Ascending aorta (tissue), 2 donors: ENCODE measurements at regions not wholly inside any gene's neighbourhood (a gene's known extent, or its start where the extent isn't known, plus 50 kb on each side); places are given as distances from the start of the nearest gene placed in this dataset.

Experiments used
- DNase-seq, 2 donors: peaks; one replicate each; pipeline ENCODE4 v3.0.0-alpha.2; 2019; ENCODE audit warnings: low spot score in 2 of 2
- H3K27ac ChIP-seq, 2 donors: fragments of 200-600 bp; sonication (generic); one replicate each; pipeline ENCODE4 v1.5.1; 2016 to 2017; ENCODE audit warnings: mild to moderate bottlenecking in 1 of 2
- H3K27me3 ChIP-seq: fragments of 200-600 bp; sonication (generic); one replicate; pipeline ENCODE4 v1.5.1; 2017
- H3K36me3 ChIP-seq, 2 donors: fragments of 200-600 bp; sonication (generic); one replicate each; pipeline ENCODE4 v1.5.1; 2016
- H3K4me1 ChIP-seq, 2 donors: fragments of 200-600 bp; sonication (generic); one replicate each; pipeline ENCODE4 v1.5.1; 2016 to 2017; ENCODE audit warnings: mild to moderate bottlenecking in 1 of 2
- H3K4me3 ChIP-seq, 2 donors: fragments of 200-600 bp; sonication (generic); one replicate each; pipeline ENCODE4 v1.5.1; 2016 to 2017; ENCODE audit warnings: mild to moderate bottlenecking in 1 of 2
- H3K9me3 ChIP-seq, 2 donors: fragments of 200-600 bp; sonication (generic); one replicate each; pipeline ENCODE4 v1.5.1; 2016
- CTCF ChIP-seq, 3 experiments: fragments of 200-600 bp in 2 of 3; fragments of 450-650 bp in 1 of 3; sonication (generic) in 2 of 3; IDR thresholded peaks; one replicate each; pipeline ENCODE4 v1.5.1; 2016 to 2019; ENCODE audit warnings: antibody characterized with exemption in 3 of 3, mild to moderate bottlenecking in 1 of 3, moderate library complexity in 1 of 3
- intact Hi-C: fragments of 100-400 bp; cut with DNase I; formaldehyde crosslinking; loops from one replicate; pipeline ENCODE4 v1.15.1; 2023

DNA sequence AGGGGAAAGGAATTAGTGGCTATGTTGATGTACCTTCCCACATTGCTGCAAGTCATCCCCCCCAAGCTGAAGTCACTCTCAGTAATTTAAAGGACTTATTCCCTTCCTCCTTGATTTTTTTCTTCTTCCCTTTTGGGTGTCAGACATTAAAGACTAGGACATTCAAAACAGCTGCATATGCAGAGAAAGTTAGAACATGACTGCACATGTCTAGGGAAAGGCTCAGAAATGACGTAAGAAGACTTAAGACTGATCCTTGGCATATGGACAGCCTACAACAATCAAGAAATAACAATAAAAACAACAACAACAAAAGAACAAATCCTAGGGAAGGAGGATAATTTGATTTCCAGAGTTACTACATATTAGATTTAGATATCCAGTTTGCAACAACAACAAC lies 997.5 kb downstream of the TLE4 start:
- peaks cover 0 to 13% of the 10 kb centered on the region in 2 donors for H3K9me3 ChIP-seq
- H3K27ac ChIP-seq = no peak overlapping the region
- H3K4me3 ChIP-seq = no peak overlapping the region
- no peaks in the 10 kb centered on the region for H3K27me3 ChIP-seq
- TF ChIP-seq CTCF (IDR thresholded peaks at IDR 0.05) = no peak
- intact Hi-C loops = no loop called here
- no peak for DNase-seq
- H3K4me1 ChIP-seq = no peaks in the 10 kb centered on the region
- no peaks in the 10 kb centered on the region for H3K36me3 ChIP-seq

DNA sequence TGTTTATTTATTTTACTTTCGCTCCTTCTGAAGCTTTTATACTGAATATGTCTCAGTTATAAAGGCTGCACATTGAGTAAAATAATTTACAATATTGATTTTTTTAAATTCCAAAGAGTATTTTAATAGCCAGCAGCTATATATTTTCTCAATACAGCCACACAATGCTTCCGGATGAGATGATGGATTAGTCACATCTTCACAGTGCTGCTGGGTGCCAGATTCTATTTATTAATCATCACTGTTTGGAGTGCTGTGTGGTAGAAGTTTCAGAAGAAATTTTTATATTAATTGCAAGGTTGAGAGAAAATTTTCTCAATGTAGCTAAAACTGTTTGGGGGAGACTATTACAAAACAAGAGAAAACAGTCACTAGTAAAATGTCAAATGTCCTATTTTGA lies 989.8 kb downstream of the TLE4 start:
- intact Hi-C loops = no loop called here

GRCh38 chr9:80560976-80561375 lies 989.2 kb downstream of the TLE4 start:
- H3K4me1 ChIP-seq = no peaks in the 10 kb centered on the region
- no peak for DNase-seq
- H3K9me3 ChIP-seq = no peaks in the 10 kb centered on the region
- H3K27me3 ChIP-seq = no peaks in the 10 kb centered on the region
- no peak for TF ChIP-seq CTCF (IDR thresholded peaks at IDR 0.05)
- H3K4me3 ChIP-seq = no peak overlapping the region
- H3K27ac ChIP-seq = no peak overlapping the region
- intact Hi-C loops = no loop called here
- H3K36me3 ChIP-seq = no peaks in the 10 kb centered on the region

More for the DNA sequence above, 989.8 kb downstream of the TLE4 start:
- Histone ChIP-seq H3K27me3 (no peaks in the 10 kb centered on the region), H3K9me3 (no peaks in the 10 kb centered on the region), H3K27ac (no peak overlapping the region), H3K36me3 (no peaks in the 10 kb centered on the region), H3K4me1 (no peaks in the 10 kb centered on the region), H3K4me3 (no peak overlapping the region)
- no peak for TF ChIP-seq CTCF (IDR thresholded peaks at IDR 0.05)
- DNase-seq = no peak

GRCh38 chr9:80557256-80557655 lies 985.5 kb downstream of the TLE4 start:
- no peak overlapping the region for H3K4me3 ChIP-seq
- H3K36me3 ChIP-seq = no peaks in the 10 kb centered on the region
- H3K27ac ChIP-seq = no peak overlapping the region
- TF ChIP-seq CTCF (IDR thresholded peaks at IDR 0.05) = no peak
- H3K27me3 ChIP-seq = no peaks in the 10 kb centered on the region
- H3K9me3 ChIP-seq = no peaks in the 10 kb centered on the region
- intact Hi-C loops = no loop called here
- H3K4me1 ChIP-seq = no peaks in the 10 kb centered on the region
- no peak for DNase-seq

GRCh38 chr9:80556631-80557030 lies 984.9 kb downstream of the TLE4 start:
- TF ChIP-seq CTCF (IDR thresholded peaks at IDR 0.05) = no peak
- intact Hi-C loops = no loop called here
- DNase-seq = no peak
- H3K27ac ChIP-seq = no peak overlapping the region
- H3K9me3 ChIP-seq = no peaks in the 10 kb centered on the region
- H3K27me3 ChIP-seq = no peaks in the 10 kb centered on the region
- no peak overlapping the region for H3K4me3 ChIP-seq
- no peaks in the 10 kb centered on the region for H3K36me3 ChIP-seq
- no peaks in the 10 kb centered on the region for H3K4me1 ChIP-seq

DNA sequence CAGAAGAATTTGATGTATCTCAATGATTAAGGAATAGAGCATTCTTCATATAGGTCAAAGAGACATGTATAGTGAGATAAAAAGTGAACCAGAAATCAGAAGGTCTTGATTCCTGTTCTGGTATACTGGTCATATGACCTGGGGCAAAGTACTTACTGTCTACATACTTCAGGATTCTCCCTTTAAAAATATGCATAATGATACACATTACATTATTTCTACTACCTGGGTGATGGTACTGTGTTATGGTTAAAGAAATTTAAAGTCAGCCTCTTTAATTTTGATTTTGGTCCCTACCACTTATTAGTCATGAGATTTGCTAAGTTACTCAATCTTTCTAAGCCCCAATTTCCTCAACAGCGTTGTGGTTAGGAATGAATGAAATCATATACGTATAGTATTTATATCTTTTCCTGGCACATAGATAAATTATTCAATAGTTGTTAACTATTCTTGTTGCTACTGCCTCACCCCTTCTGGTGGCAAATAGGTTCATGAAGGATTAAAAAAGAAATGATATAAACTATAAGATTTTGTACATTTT lies 984.1 kb downstream of the TLE4 start:
- Histone ChIP-seq H3K9me3 (no peaks in the 10 kb centered on the region), H3K4me3 (no peak overlapping the region), H3K4me1 (no peaks in the 10 kb centered on the region), H3K36me3 (no peaks in the 10 kb centered on the region), H3K27me3 (no peaks in the 10 kb centered on the region), H3K27ac (no peak overlapping the region)
- intact Hi-C loops = no loop called here
- no peak for DNase-seq
- no peak for TF ChIP-seq CTCF (IDR thresholded peaks at IDR 0.05)
